H9 (cell line): ENCODE measurements at regions not wholly inside any gene's neighbourhood (a gene's known extent, or its start where the extent isn't known, plus 50 kb on each side); places are given as distances from the start of the nearest gene placed in this dataset.

Experiments used
- DNase-seq: peaks from one replicate; pipeline ENCODE4 v3.0.0-alpha.2; 2017
- H2AFZ ChIP-seq: one replicate; pipeline ENCODE4 v1.6.1; 2013; ENCODE audit warnings: mild to moderate bottlenecking, low read length, control low read depth, moderate library complexity
- H2AK5ac ChIP-seq: 2 replicates; pipeline ENCODE4 v1.6.1; 2013; ENCODE audit warnings: low read length, control low read depth, mixed read lengths; ENCODE audit not compliant: insufficient read length
- H2BK120ac ChIP-seq: one replicate; pipeline ENCODE4 v1.6.1; 2013; ENCODE audit warnings: low read depth, mild to moderate bottlenecking, low read length, control low read depth, inconsistent platforms; ENCODE audit not compliant: poor library complexity, severe bottlenecking
- H2BK12ac ChIP-seq: 2 replicates; pipeline ENCODE4 v1.6.1; 2013; ENCODE audit warnings: low read length, control low read depth, mixed read lengths, low read depth; ENCODE audit not compliant: insufficient read length
- H2BK15ac ChIP-seq: 2 replicates; pipeline ENCODE4 v1.6.1; 2013; ENCODE audit warnings: low read depth, low read length, control low read depth
- H2BK20ac ChIP-seq: one replicate; pipeline ENCODE4 v1.6.1; 2013; ENCODE audit warnings: low read depth, mild to moderate bottlenecking, low read length, control low read depth, inconsistent platforms; ENCODE audit not compliant: poor library complexity, severe bottlenecking
- H2BK5ac ChIP-seq: 2 replicates; pipeline ENCODE4 v1.6.1; 2013; ENCODE audit warnings: low read length, control low read depth, mixed read lengths; ENCODE audit not compliant: insufficient read length
- H3K14ac ChIP-seq: 2 replicates; pipeline ENCODE4 v1.6.1; 2013; ENCODE audit warnings: low read length, control low read depth; ENCODE audit not compliant: insufficient read depth
- H3K18ac ChIP-seq: 2 replicates; pipeline ENCODE4 v1.6.1; 2013; ENCODE audit warnings: low read depth, mild to moderate bottlenecking, mixed read lengths, low read length, control low read depth; ENCODE audit not compliant: insufficient read length
- H3K23ac ChIP-seq: 2 replicates; pipeline ENCODE4 v1.6.1; 2013; ENCODE audit warnings: low read length, control low read depth, mixed read lengths, low read depth; ENCODE audit not compliant: insufficient read length
- H3K23me2 ChIP-seq: 2 replicates; pipeline ENCODE4 v1.6.1; 2013; ENCODE audit warnings: low read depth, mild to moderate bottlenecking, mixed read lengths, low read length, control low read depth; ENCODE audit not compliant: insufficient read length, poor library complexity, severe bottlenecking
- H3K27ac ChIP-seq: 2 replicates; pipeline ENCODE4 v1.5.1; 2013; ENCODE audit warnings: low read length, control low read depth, mixed read lengths, low read depth; ENCODE audit not compliant: insufficient read length
- H3K27me3 ChIP-seq: 2 replicates; pipeline ENCODE4 v1.6.1; 2013; ENCODE audit warnings: low read length, control low read depth, inconsistent platforms; ENCODE audit not compliant: insufficient read depth
- H3K4ac ChIP-seq: 2 replicates; pipeline ENCODE4 v1.6.1; 2013; ENCODE audit warnings: low read depth, mild to moderate bottlenecking, control low read depth, inconsistent platforms, low read length, moderate library complexity
- H3K4me1 ChIP-seq: 2 replicates; pipeline ENCODE4 v1.6.1; 2013; ENCODE audit warnings: low read length, control low read depth, inconsistent platforms; ENCODE audit not compliant: insufficient read depth
- H3K4me2 ChIP-seq: 2 replicates; pipeline ENCODE4 v1.6.1; 2013; ENCODE audit warnings: low read length, control low read depth, mixed read lengths; ENCODE audit not compliant: insufficient read length, insufficient read depth
- H3K56ac ChIP-seq: 2 replicates; pipeline ENCODE4 v1.6.1; 2013; ENCODE audit warnings: low read depth, mild to moderate bottlenecking, mixed read lengths, low read length, control low read depth; ENCODE audit not compliant: insufficient read length
- H3K79me1 ChIP-seq: 2 replicates; pipeline ENCODE4 v1.6.1; 2013; ENCODE audit warnings: low read depth, mild to moderate bottlenecking, moderate library complexity, low read length, control low read depth, inconsistent platforms; ENCODE audit not compliant: insufficient read depth, poor library complexity, severe bottlenecking
- H3K79me2 ChIP-seq: 2 replicates; pipeline ENCODE4 v1.6.1; 2013; ENCODE audit warnings: low read length, control low read depth, inconsistent platforms; ENCODE audit not compliant: insufficient read depth
- H3K9ac ChIP-seq: 2 replicates; pipeline ENCODE4 v1.6.1; 2013; ENCODE audit warnings: low read length, control low read depth, mixed read lengths; ENCODE audit not compliant: insufficient read length; ENCODE audit errors: extremely low read depth
- H3K9me3 ChIP-seq: one replicate; pipeline ENCODE4 v1.6.1; 2013; ENCODE audit warnings: low read depth, low read length, inconsistent platforms; ENCODE audit not compliant: control insufficient read depth
- H3T11ph ChIP-seq: one replicate; pipeline ENCODE4 v1.6.1; 2013; ENCODE audit warnings: mild to moderate bottlenecking, low read length, control low read depth, inconsistent platforms
- H4K20me1 ChIP-seq: one replicate; pipeline ENCODE4 v1.6.1; 2013; ENCODE audit not compliant: control insufficient read depth, insufficient read length, insufficient read depth
- H4K5ac ChIP-seq: 2 replicates; pipeline ENCODE4 v1.6.1; 2013; ENCODE audit warnings: low read depth, mild to moderate bottlenecking, mixed read lengths, low read length, control low read depth; ENCODE audit not compliant: insufficient read length
- H4K8ac ChIP-seq: replicated peaks from 2 replicates; pipeline ENCODE4 v1.6.1; 2013; ENCODE audit warnings: low read length, control low read depth, mixed read lengths, low read depth; ENCODE audit not compliant: insufficient read length
- H4K91ac ChIP-seq: 2 replicates; pipeline ENCODE4 v1.6.1; 2013; ENCODE audit warnings: low read depth, mild to moderate bottlenecking, moderate library complexity, mixed read lengths, low read length, control low read depth; ENCODE audit not compliant: insufficient read length
- H3K27ac Mint-ChIP-seq, 3 experiments: 2 replicates in 2 of 3; 3 replicates in 1 of 3; pipeline ENCODE4 v1.8.0; 2020 to 2021; ENCODE audit warnings: mixed read lengths in 3 of 3, mild to moderate bottlenecking in 1 of 3, moderate library complexity in 1 of 3
- H3K27me3 Mint-ChIP-seq: 2 replicates; pipeline ENCODE4 v1.8.0; 2021; ENCODE audit warnings: low read depth, mild to moderate bottlenecking, moderate library complexity, mixed read lengths
- H3K36me3 Mint-ChIP-seq, 3 experiments: 2 replicates in 2 of 3; 3 replicates in 1 of 3; pipeline ENCODE4 v1.8.0; 2020 to 2021; ENCODE audit warnings: low read depth in 3 of 3, mixed read lengths in 3 of 3; ENCODE audit not compliant: insufficient read depth in 1 of 3
- H3K4me1 Mint-ChIP-seq, 2 experiments: 2 replicates each; pipeline ENCODE4 v1.8.0; 2020; ENCODE audit warnings: mixed read lengths in 2 of 2
- H3K4me3 Mint-ChIP-seq, 2 experiments: 2 replicates in 1 of 2; 3 replicates in 1 of 2; pipeline ENCODE4 v1.8.0; 2020 to 2021; ENCODE audit warnings: mild to moderate bottlenecking in 2 of 2, mixed read lengths in 2 of 2, moderate library complexity in 1 of 2
- H3K9me3 Mint-ChIP-seq, 2 experiments: 2 replicates in 1 of 2; 3 replicates in 1 of 2; pipeline ENCODE4 v1.8.0; 2020; ENCODE audit warnings: mild to moderate bottlenecking in 2 of 2, mixed read lengths in 2 of 2, moderate library complexity in 1 of 2
- WGBS: extraction: QIAGEN DNeasy Blood & Tissue Kit; methylation state at CpG from one replicate; pipeline ENCODE4 v1.1.7; 2013; ENCODE audit warnings: missing lambda C conversion rate, low lambda C conversion rate, mixed read lengths; ENCODE audit not compliant: insufficient read length; ENCODE audit errors: extremely low coverage; 5-methylcytosine and 5-hydroxymethylcytosine counted together
- TF ChIP-seq, protein P1 (sequence below): fragments of 200-600 bp; sonication (generic); conservative IDR thresholded peaks from 3 replicates; pipeline ENCODE4 v1.8.0; 2021; ENCODE audit warnings: antibody characterized with exemption, mild to moderate bottlenecking

DNA sequence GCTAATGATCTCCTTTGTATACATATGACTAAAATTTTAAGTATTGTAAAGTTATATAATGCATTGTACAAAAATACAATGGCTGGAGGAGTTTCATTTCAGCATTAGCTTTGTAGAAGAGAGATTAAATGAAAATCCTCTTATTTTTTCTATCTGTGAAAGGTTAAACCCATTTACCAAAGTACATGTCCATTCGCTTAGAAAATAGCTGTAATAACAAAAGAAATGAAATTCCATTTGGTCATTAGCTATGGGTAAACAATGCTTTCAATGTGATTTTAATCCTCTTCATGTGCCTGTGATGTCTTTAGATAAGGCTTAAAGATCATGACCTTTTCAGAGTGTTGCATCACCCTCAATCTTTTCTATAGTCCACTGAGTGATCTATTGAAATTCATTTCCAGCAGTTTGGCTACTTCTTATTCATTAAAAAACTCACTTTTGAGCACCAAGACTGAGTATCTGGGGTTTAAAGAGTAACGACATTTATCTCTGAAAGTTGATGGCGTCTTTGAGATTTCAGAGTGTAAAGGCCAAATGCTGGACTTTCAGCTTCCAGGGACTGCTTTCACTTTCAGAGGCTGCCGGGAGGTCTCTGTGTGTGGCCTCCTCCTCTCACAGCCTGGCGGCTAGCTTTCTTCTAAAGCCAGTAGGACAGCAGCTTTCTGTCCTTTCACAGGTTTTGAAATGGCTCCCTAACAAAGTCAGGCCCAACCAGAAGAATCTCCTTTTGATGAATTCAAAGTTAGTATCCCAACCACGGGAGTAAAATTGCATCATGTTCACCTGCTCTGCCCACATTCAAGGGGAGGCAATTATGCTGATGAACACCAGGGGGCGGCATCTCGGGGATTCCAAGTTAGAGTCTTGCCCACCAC, 701.4 kb upstream of the COBL start:
- Histone ChIP-seq H2BK12ac (no peak overlapping the region), H3K27ac (no peak overlapping the region)

More for the DNA sequence above, 701.4 kb upstream of the COBL start:
- Histone ChIP-seq H3K79me1 (no peaks in the 10 kb centered on the region), H4K8ac (no peak overlapping the region), H3K23ac (no peak overlapping the region), H2BK15ac (no peak overlapping the region), H3K9me3 (no peaks in the 10 kb centered on the region), H2AFZ (no peak overlapping the region), H3K4ac (no peak overlapping the region), H2BK20ac (no peak overlapping the region), H3K4me1 (no peaks in the 10 kb centered on the region), H3K18ac (no peak overlapping the region), H3K14ac (no peak overlapping the region; the same call in 1 of the 2 replicates), H3K23me2 (no peaks in the 10 kb centered on the region), H4K20me1 (no peaks in the 10 kb centered on the region), H4K5ac (no peak overlapping the region), H2BK5ac (no peak overlapping the region), H3K56ac (no peak overlapping the region), H2BK120ac (no peak overlapping the region), H3T11ph (no peak overlapping the region), H3K9ac (no peak overlapping the region), H3K4me2 (no peak overlapping the region), H3K27me3 (no peaks in the 10 kb centered on the region), H4K91ac (no peak overlapping the region), H2AK5ac (no peak overlapping the region), H3K79me2 (0 out of 2 replicates have a peak, but pooled peaks cover 1% of the 10 kb centered on the region)
- Mint-ChIP-seq H3K4me1 (peaks cover 9 to 19% of the 10 kb centered on the region in 2 experiments), H3K4me3 (no peak overlapping the region), H3K9me3 (no peaks in the 10 kb centered on the region), H3K27me3 (no peaks in the 10 kb centered on the region; the same call in 1 of the 2 replicates), H3K27ac (peak overlapping the region; percentile 40 to 91 (median 87); a peak in 4 of 7 replicates), H3K36me3 (no peaks in the 10 kb centered on the region; a peak in 3 of 7 replicates)
- DNase-seq = peak; percentile 82
- WGBS = no CpG with 5 or more reads among the region's 8 CpGs
- TF ChIP-seq, protein P1, sequence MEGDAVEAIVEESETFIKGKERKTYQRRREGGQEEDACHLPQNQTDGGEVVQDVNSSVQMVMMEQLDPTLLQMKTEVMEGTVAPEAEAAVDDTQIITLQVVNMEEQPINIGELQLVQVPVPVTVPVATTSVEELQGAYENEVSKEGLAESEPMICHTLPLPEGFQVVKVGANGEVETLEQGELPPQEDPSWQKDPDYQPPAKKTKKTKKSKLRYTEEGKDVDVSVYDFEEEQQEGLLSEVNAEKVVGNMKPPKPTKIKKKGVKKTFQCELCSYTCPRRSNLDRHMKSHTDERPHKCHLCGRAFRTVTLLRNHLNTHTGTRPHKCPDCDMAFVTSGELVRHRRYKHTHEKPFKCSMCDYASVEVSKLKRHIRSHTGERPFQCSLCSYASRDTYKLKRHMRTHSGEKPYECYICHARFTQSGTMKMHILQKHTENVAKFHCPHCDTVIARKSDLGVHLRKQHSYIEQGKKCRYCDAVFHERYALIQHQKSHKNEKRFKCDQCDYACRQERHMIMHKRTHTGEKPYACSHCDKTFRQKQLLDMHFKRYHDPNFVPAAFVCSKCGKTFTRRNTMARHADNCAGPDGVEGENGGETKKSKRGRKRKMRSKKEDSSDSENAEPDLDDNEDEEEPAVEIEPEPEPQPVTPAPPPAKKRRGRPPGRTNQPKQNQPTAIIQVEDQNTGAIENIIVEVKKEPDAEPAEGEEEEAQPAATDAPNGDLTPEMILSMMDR = peak; percentile 93
